ENCODE measurements at regions not wholly inside any gene's neighbourhood (a gene's known extent, or its start where the extent isn't known, plus 50 kb on each side); places are given as distances from the start of the nearest gene placed in this dataset.

DNA sequence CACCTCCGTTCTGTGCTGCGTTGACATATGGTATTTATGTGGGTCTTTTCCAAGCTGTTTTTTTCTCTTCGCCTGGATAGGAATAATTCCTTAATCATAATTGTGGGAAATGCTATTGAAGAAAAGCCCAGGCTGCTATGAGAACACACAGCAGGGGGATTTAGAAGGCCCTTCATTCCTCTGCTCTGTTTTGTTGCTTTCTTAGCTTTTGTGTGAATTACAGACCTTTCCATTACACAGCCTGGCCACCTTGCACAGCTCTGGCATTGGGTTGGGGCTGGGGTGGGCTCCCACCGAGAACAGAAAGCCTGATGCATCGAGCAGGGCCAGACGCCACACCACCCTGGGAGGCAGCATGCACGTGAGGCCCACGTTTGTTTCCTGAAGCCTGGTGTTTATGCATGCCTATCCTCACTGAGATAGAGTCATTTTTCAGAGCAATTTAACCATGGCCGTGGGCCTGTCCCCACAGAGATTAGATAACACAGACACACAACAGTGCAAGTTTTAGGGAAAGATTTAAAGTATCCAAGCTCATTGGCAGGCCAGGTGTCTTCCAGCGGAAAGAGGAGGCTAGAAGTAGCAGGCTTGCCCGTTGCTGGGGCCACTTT lies 287.6 kb upstream of the PWP1 start:
- H3K27me3 ChIP-seq (replicated peaks; ENCODE audit: insufficient read depth), result no peaks in the 10 kb centered on the region
- H3K79me2 ChIP-seq (ENCODE audit: insufficient read depth), result no peaks in the 10 kb centered on the region
- TF ChIP-seq EZH2phosphoT487 (IDR thresholded peaks at IDR 0.05; ENCODE audit: insufficient read depth, low read depth) (no peak), EZH2 (IDR thresholded peaks at IDR 0.05; ENCODE audit: insufficient read depth, poor library complexity, severe bottlenecking) (no peak)
- no peak overlapping the region for H3K9ac ChIP-seq
- H3K9me3 ChIP-seq (ENCODE audit: low read depth), result no peaks in the 10 kb centered on the region
- no peaks in the 10 kb centered on the region for H3K9me2 ChIP-seq (ENCODE audit: insufficient read depth)
- peaks cover 5% of the 10 kb centered on the region; the same call in 1 of the 2 replicates for H3F3A ChIP-seq (ENCODE audit: insufficient read depth)
- in situ Hi-C loops (cut with MboI), result no loop called here
- no peak overlapping the region for H3K4me2 ChIP-seq (ENCODE audit: unreplicated experiment)
- H3K4me3 ChIP-seq, result no peak overlapping the region
- peaks cover 8% of the 10 kb centered on the region for H3K4me1 ChIP-seq (ENCODE audit: insufficient read depth)
- no peak overlapping the region for H2AFZ ChIP-seq
- no peaks in the 10 kb centered on the region for H4K20me1 ChIP-seq (ENCODE audit: insufficient read depth)
- H3K36me3 ChIP-seq (ENCODE audit: low read depth), result no peaks in the 10 kb centered on the region
- 87 to 92% methylated on average over 11 of the region's 11 CpGs for WGBS, 2 experiments (ENCODE audit: low coverage in 1 of 2, low lambda C conversion rate in 2 of 2, missing lambda C conversion rate in 2 of 2)
- no peak for DNase-seq
- no peak overlapping the region for H3K27ac ChIP-seq

DNA sequence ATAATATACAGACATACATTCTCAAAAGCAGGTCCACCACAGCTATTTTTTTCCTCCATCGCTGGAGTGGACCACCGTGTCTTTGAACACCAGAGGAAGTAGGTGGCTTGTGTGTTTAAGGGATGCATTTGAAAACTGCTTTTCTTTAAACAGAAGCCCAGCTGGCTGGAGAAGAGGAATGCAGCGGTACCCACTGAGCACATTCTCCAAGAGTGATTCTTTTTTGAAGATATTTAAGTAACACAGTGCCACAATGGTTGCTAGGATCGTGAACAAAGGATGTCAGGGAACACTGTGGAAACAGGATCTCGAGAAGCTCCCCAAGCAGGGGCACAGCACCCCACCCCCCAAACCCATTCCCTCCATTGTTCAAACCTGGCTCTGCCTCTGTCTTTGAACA lies 286.6 kb upstream of the PWP1 start:
- no peaks in the 10 kb centered on the region for H3K9me3 ChIP-seq (ENCODE audit: low read depth)
- H3K27me3 ChIP-seq (replicated peaks; ENCODE audit: insufficient read depth), result no peaks in the 10 kb centered on the region
- no peak overlapping the region for H3K4me2 ChIP-seq (ENCODE audit: unreplicated experiment)
- DNase-seq, result peak; percentile 12
- H3K9me2 ChIP-seq (ENCODE audit: insufficient read depth), result no peaks in the 10 kb centered on the region
- H3K9ac ChIP-seq, result no peak overlapping the region
- TF ChIP-seq EZH2phosphoT487 (IDR thresholded peaks at IDR 0.05; ENCODE audit: insufficient read depth, low read depth), result no peak
- no peak for TF ChIP-seq EZH2 (IDR thresholded peaks at IDR 0.05; ENCODE audit: insufficient read depth, poor library complexity, severe bottlenecking)
- no peak overlapping the region for H3K4me3 ChIP-seq
- H3K4me1 ChIP-seq (ENCODE audit: insufficient read depth), result peaks cover 8% of the 10 kb centered on the region
- H2AFZ ChIP-seq, result no peak overlapping the region
- H3K27ac ChIP-seq, result no peak overlapping the region
- H3K79me2 ChIP-seq (ENCODE audit: insufficient read depth), result no peaks in the 10 kb centered on the region
- no peaks in the 10 kb centered on the region for H3K36me3 ChIP-seq (ENCODE audit: low read depth)
- H3F3A ChIP-seq (ENCODE audit: insufficient read depth), result peaks cover 5% of the 10 kb centered on the region; the same call in 1 of the 2 replicates
- no peaks in the 10 kb centered on the region for H4K20me1 ChIP-seq (ENCODE audit: insufficient read depth)
- 82 to 87% methylated on average over 5 of the region's 5 CpGs for WGBS, 2 experiments (ENCODE audit: low coverage in 1 of 2, low lambda C conversion rate in 2 of 2, missing lambda C conversion rate in 2 of 2)
- in situ Hi-C loops (cut with MboI), result no loop called here

DNA sequence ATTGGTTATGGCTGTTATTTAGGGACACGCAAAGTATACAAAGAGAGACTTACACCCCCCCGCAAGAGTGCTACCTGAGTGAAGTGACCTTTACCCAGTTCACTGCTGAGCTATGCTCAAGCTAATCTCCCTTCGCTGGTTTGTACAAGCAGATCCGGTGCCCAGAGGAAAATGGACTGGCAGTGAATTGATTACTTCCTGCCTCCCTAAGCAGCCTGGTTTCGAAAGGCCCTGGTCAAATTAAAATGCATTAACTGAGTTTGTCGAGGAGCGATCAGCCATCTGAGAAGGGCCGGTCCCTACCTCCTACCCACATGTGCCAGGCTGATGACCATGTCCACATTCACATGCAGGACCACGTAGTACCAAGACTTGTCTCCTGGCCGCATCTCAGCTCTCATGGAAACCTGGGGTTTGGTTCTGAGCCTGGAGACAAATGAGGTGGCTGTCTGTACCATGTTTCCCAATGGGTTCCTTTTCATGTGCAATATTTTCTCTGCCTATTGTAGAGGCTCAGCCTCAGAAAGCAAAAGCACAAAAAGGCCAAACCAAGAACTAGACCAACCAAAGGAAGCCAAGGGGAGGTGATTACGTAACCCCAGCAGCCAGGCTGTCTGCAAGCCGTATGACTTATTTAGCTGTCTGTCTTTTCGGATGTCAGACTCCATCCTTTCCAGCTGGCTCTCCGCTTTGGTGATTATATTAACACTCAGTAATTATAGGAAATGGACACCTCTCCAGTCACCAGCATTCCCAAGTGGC lies 284.7 kb upstream of the PWP1 start:
- 69 to 70% methylated on average over 14 of the region's 14 CpGs for WGBS, 2 experiments (ENCODE audit: low coverage in 1 of 2, low lambda C conversion rate in 2 of 2, missing lambda C conversion rate in 2 of 2)
- Histone ChIP-seq H3K9me2 (ENCODE audit: insufficient read depth) (no peaks in the 10 kb centered on the region), H3K9me3 (ENCODE audit: low read depth) (no peaks in the 10 kb centered on the region), H3K4me3 (no peak overlapping the region), H3K4me1 (ENCODE audit: insufficient read depth) (peaks cover 8% of the 10 kb centered on the region), H3F3A (ENCODE audit: insufficient read depth) (peaks cover 5% of the 10 kb centered on the region; the same call in 1 of the 2 replicates), H3K9ac (no peak overlapping the region), H3K79me2 (ENCODE audit: insufficient read depth) (no peaks in the 10 kb centered on the region), H3K27ac (no peak overlapping the region), H3K36me3 (ENCODE audit: low read depth) (no peaks in the 10 kb centered on the region), H3K27me3 (replicated peaks; ENCODE audit: insufficient read depth) (no peaks in the 10 kb centered on the region), H4K20me1 (ENCODE audit: insufficient read depth) (no peaks in the 10 kb centered on the region), H2AFZ (no peak overlapping the region), H3K4me2 (ENCODE audit: unreplicated experiment) (no peak overlapping the region)
- DNase-seq, result peak; percentile 76
- TF ChIP-seq EZH2phosphoT487 (IDR thresholded peaks at IDR 0.05; ENCODE audit: insufficient read depth, low read depth) (no peak), EZH2 (IDR thresholded peaks at IDR 0.05; ENCODE audit: insufficient read depth, poor library complexity, severe bottlenecking) (no peak)
- in situ Hi-C loops (cut with MboI), result loop anchor here (10.0 kb wide), 2 partner anchors 204 to 266 kb away; no protein-coding TSS in a partner anchor

DNA sequence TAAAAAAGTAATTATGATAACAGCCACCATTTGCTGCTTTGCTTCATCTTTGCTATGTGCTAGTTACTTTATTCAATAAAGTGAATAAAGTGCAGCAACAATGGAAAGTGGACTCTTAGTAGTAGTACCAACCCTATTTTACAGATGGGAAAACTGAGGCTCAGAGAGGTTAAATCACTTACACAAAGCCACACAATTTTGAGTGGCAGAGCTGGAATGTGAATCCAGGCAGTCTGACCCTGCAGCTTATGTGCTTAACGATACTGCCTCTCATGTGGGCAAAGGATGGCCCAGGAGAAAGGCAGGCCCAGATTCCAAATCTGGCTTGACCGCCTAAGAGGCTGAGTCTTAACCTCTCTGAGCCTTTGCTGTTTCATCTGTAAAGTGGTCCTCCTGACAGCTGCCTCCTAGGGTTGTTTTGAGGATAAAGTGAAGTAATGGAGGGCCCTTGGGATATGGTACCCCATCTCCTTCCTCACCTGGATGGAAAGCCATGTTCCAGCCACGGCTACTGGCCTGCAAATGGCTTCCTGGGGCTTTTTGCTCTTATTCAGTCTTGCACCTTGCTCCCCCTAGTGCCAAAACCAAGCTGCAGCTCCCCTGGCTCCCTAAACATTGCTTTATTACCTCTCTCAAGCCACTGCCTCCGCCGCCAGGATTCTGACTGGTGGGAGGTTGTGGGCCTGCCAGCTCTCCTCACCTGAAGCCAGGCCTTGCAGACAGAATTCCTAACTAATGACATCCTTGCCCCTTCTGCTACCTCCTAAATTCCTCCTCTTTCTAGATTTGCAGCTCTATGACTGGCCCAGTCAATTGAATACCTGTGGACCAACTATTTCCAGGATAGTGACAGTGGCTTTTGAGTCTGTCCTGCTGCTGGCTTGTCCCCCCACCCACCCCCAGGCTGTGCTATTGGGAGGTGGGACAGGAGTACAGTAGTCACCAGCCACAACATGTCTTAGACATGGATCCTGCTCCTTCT lies 283.3 kb upstream of the PWP1 start:
- no peak for TF ChIP-seq EZH2phosphoT487 (IDR thresholded peaks at IDR 0.05; ENCODE audit: insufficient read depth, low read depth)
- no peak for TF ChIP-seq EZH2 (IDR thresholded peaks at IDR 0.05; ENCODE audit: insufficient read depth, poor library complexity, severe bottlenecking)
- in situ Hi-C loops (cut with MboI), result loop anchor here (10.0 kb wide), 2 partner anchors 202 to 268 kb away; no protein-coding TSS in a partner anchor
- no peak overlapping the region for H2AFZ ChIP-seq

More for the DNA sequence above, 283.3 kb upstream of the PWP1 start:
- H3K4me1 ChIP-seq (ENCODE audit: insufficient read depth), result peaks cover 8% of the 10 kb centered on the region
- H3F3A ChIP-seq (ENCODE audit: insufficient read depth), result peaks cover 5% of the 10 kb centered on the region; the same call in 1 of the 2 replicates
- no peaks in the 10 kb centered on the region for H3K36me3 ChIP-seq (ENCODE audit: low read depth)
- no peaks in the 10 kb centered on the region for H3K9me2 ChIP-seq (ENCODE audit: insufficient read depth)
- peak; percentile 78 for DNase-seq
- no peaks in the 10 kb centered on the region for H3K79me2 ChIP-seq (ENCODE audit: insufficient read depth)
- H3K27me3 ChIP-seq (replicated peaks; ENCODE audit: insufficient read depth), result no peaks in the 10 kb centered on the region
- no peak overlapping the region for H3K27ac ChIP-seq
- 76 to 82% methylated on average over 5 of the region's 5 CpGs for WGBS, 2 experiments (ENCODE audit: low coverage in 1 of 2, low lambda C conversion rate in 2 of 2, missing lambda C conversion rate in 2 of 2)
- no peak overlapping the region for H3K4me3 ChIP-seq
- H3K9me3 ChIP-seq (ENCODE audit: low read depth), result no peaks in the 10 kb centered on the region
- H3K9ac ChIP-seq, result no peak overlapping the region
- no peak overlapping the region for H3K4me2 ChIP-seq (ENCODE audit: unreplicated experiment)
- H4K20me1 ChIP-seq (ENCODE audit: insufficient read depth), result no peaks in the 10 kb centered on the region

All from GM23248 (cell line).